PC-3 (cell line): ENCODE measurements at regions not wholly inside any gene's neighbourhood (a gene's known extent, or its start where the extent isn't known, plus 50 kb on each side); places are given as distances from the start of the nearest gene placed in this dataset.

ENCODE experiments used
- EZH2 ChIP-seq: fragments of 300-600 bp; sonication (generic); IDR thresholded peaks from one replicate; pipeline ENCODE4 v1.6.1; 2017; ENCODE audit warnings: antibody characterized with exemption, mild to moderate bottlenecking, low read length; ENCODE audit not compliant: unreplicated experiment
- EZH2phosphoT487 ChIP-seq: fragments of 300-600 bp; sonication (generic); IDR thresholded peaks from 2 replicates; pipeline ENCODE4 v1.6.1; 2018; ENCODE audit warnings: mild to moderate bottlenecking, antibody characterized with exemption, low read length, borderline replicate concordance
- TF ChIP-seq, protein P1 (sequence below): fragments of 300-600 bp; sonication (generic); conservative IDR thresholded peaks from 2 replicates; pipeline ENCODE4 v1.5.1; 2017; ENCODE audit warnings: antibody characterized with exemption, low read depth, mild to moderate bottlenecking, low read length

DNA sequence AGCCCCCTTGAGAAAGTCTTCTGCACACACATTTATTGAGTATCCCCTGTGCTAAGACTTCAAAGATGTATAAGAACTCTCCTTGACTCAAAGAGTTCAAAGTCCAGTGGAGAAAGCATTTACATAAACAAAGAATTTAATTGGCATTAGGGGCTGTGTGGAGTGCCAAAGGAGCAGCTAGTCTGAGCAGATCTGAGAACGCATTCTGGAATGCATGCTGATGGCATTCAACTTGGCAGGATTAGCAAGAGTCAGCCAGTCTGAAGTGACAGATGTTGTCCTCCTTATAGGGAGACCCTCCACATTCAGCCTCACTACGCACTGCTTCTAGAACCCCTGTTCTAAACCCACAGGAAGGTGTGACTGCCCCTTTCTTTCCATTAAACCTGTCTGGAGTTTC is 191.5 kb downstream of the RAD51AP2 start:
- TF ChIP-seq, protein P1, sequence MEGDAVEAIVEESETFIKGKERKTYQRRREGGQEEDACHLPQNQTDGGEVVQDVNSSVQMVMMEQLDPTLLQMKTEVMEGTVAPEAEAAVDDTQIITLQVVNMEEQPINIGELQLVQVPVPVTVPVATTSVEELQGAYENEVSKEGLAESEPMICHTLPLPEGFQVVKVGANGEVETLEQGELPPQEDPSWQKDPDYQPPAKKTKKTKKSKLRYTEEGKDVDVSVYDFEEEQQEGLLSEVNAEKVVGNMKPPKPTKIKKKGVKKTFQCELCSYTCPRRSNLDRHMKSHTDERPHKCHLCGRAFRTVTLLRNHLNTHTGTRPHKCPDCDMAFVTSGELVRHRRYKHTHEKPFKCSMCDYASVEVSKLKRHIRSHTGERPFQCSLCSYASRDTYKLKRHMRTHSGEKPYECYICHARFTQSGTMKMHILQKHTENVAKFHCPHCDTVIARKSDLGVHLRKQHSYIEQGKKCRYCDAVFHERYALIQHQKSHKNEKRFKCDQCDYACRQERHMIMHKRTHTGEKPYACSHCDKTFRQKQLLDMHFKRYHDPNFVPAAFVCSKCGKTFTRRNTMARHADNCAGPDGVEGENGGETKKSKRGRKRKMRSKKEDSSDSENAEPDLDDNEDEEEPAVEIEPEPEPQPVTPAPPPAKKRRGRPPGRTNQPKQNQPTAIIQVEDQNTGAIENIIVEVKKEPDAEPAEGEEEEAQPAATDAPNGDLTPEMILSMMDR = no peak
- no peak for TF ChIP-seq EZH2phosphoT487
- TF ChIP-seq EZH2 = no peak
